GM12875 (cell line): ENCODE measurements at regions not wholly inside any gene's neighbourhood (a gene's known extent, or its start where the extent isn't known, plus 50 kb on each side); places are given as distances from the start of the nearest gene placed in this dataset.

Source experiments
- H3K4me3 ChIP-seq: one replicate; pipeline ENCODE4 v1.5.1; 2011; ENCODE audit warnings: low read depth, low read length, control low read depth
- CTCF ChIP-seq: IDR thresholded peaks from 2 replicates; pipeline ENCODE4 v1.5.1; 2011; ENCODE audit warnings: low read depth, mild to moderate bottlenecking, control low read depth, inconsistent platforms, low read length, moderate library complexity, borderline replicate concordance; ENCODE audit not compliant: insufficient read depth

DNA sequence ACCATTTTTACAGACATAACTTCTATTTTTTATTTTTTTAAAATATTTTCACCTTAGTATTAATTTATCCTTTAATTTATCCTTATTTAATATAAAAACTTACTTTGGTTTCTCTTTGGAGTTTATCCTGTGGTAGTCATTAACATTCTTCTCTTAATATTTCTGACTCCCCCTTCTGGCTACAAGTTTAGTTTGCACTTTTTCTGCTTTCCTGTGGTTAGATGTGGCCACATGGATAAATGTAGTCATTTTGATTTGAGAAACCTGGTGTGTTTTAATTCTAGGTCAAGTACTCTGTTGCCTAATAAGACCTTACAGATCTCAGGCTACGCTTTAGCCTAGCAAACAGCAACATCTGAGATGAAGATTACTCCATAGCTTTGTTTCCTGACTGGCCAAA lies 1187.5 kb downstream of the HACE1 start:
- TF ChIP-seq CTCF, result no peak
- H3K4me3 ChIP-seq, result no peak overlapping the region

DNA sequence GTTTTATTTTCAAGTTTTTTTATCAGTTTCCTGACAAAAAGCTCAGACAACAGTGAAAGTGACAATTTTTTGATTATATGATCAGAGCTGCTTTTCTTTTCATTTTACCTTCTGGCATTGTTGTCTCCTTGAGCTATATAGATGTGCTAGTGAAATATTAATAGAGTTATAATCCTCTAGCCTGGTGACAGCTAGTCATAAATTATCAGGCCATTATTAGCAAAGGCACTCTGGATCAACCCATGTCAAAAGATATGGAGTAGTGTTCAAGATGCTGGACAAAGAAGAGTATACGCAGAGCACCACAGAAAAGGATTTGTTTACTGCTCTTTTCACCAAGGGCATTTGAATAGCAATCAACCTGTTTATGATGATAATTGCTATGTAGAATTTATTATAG lies 1230.1 kb downstream of the HACE1 start:
- no peak for TF ChIP-seq CTCF
- no peak overlapping the region for H3K4me3 ChIP-seq

GRCh38 chr6:103617642-103618041 lies 1242.1 kb downstream of the HACE1 start:
- no peak for TF ChIP-seq CTCF
- H3K4me3 ChIP-seq, result no peak overlapping the region

DNA sequence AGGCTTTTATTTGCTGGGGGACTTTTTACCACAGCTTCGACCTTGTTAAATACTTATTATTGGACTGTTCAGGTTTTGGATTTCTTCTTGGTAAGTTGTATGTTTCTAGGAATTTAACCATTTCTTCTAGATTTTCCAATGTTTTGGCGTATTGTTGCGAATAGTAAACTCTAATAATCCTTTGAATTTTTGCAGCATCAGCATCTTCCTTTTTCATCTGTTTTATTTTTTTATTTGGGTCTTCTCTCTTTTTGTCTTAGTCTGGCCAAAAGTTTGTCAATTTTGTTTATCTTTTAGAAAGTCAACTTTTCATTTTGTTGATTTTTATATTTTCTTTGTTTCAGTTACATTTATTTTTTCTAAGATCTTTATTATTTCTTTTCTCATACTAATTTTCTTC lies 1272.0 kb downstream of the HACE1 start:
- TF ChIP-seq CTCF, result no peak
- H3K4me3 ChIP-seq, result no peak overlapping the region

DNA sequence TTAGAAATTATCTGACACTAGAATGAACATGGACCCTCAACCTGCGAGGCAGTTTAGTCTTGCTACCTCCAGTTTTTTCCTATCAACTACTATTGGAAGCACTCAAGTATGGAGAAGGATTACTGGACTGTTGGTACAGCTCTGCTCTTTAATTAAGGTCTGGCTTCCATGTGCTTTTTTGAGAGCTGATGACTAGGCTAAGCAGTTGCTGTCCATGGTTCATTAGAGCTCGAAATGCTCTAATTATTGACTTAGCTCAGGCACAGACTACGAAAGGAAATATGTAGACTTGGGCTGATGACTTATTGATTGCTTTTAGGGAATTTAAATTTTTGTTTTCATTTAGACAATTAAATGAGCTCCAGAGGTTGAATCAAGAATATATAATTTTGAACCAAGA lies 1281.6 kb downstream of the HACE1 start:
- no peak overlapping the region for H3K4me3 ChIP-seq
- TF ChIP-seq CTCF, result no peak

- no peak for TF ChIP-seq CTCF
- no peak overlapping the region for H3K4me3 ChIP-seq
These were observed 1289.3 kb downstream of the HACE1 start for GRCh38 chr6:103570431-103570830.

DNA sequence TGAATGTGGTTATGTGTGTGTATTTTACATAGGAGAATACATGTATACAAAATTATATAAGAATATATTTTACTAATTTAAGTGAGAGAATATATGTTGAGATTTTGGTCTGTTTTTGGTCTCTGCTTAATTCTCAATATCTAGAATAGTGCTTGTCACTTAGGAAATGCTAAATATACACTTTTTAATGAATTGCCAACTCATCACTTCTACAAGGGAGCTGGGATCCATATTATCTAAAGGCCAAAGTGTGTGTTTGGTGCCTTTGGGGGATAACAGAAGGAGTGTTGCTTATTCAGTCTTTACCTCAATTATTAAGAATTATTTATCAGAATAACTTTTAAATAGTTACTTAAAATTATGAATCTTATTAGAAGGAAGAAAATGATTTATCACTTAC lies 1304.8 kb downstream of the HACE1 start:
- TF ChIP-seq CTCF, result no peak
- H3K4me3 ChIP-seq, result no peak overlapping the region
